HEK293 (cell line): ENCODE measurements at regions not wholly inside any gene's neighbourhood (a gene's known extent, or its start where the extent isn't known, plus 50 kb on each side); places are given as distances from the start of the nearest gene placed in this dataset.

ENCODE experiments used
- GLI4 ChIP-seq: fragments of 450-650 bp; formaldehyde crosslinking; IDR thresholded peaks from 2 replicates; pipeline ENCODE4 v1.5.1; 2016; ENCODE audit warnings: missing biosample characterization, missing genetic modification characterization
- IKZF3 ChIP-seq: fragments of 450-650 bp; IDR thresholded peaks from 2 replicates; pipeline ENCODE4 v1.5.0; 2018; ENCODE audit warnings: missing biosample characterization, mild to moderate bottlenecking, missing genetic modification characterization, moderate library complexity
- KLF10 ChIP-seq: fragments of 450-650 bp; IDR thresholded peaks from 2 replicates; pipeline ENCODE4 v1.5.1; 2018; ENCODE audit warnings: missing biosample characterization, mild to moderate bottlenecking, missing genetic modification characterization
- KLF8 ChIP-seq: fragments of 450-650 bp; formaldehyde crosslinking; IDR thresholded peaks from 2 replicates; pipeline ENCODE4 v1.5.1; 2016; ENCODE audit warnings: missing biosample characterization, missing genetic modification characterization
- PBX3 ChIP-seq: sonication (generic); formaldehyde crosslinking; IDR thresholded peaks from 2 replicates; pipeline ENCODE4 v1.8.1; 2022; ENCODE audit warnings: mild to moderate bottlenecking, moderate library complexity, missing genetic modification reagents
- PRDM1 ChIP-seq: fragments of 450-650 bp; formaldehyde crosslinking; IDR thresholded peaks from 2 replicates; pipeline ENCODE4; 2016; ENCODE audit warnings: missing biosample characterization, missing genetic modification characterization
- SETDB1 ChIP-seq: IDR thresholded peaks from one replicate; pipeline ENCODE4 v1.6.1; 2017; ENCODE audit warnings: mild to moderate bottlenecking, low read length, moderate library complexity, mixed read lengths; ENCODE audit not compliant: insufficient read length
- TRIM28 ChIP-seq: IDR thresholded peaks from 2 replicates; pipeline ENCODE4 v1.6.1; 2011; ENCODE audit warnings: low read length, control low read depth, borderline replicate concordance
- YY1 ChIP-seq: fragments of 450-650 bp; formaldehyde crosslinking; IDR thresholded peaks from 2 replicates; pipeline ENCODE4 v1.5.1; 2018; ENCODE audit warnings: missing biosample characterization, missing genetic modification characterization
- ZBTB17 ChIP-seq: fragments of 450-650 bp; formaldehyde crosslinking; IDR thresholded peaks from 2 replicates; pipeline ENCODE4 v1.5.1; 2016; ENCODE audit warnings: missing biosample characterization, missing genetic modification characterization
- ZBTB20 ChIP-seq: fragments of 450-650 bp; formaldehyde crosslinking; IDR thresholded peaks from 2 replicates; pipeline ENCODE4 v1.5.1; 2016; ENCODE audit warnings: missing biosample characterization, missing genetic modification characterization
- ZFP3 ChIP-seq: fragments of 450-650 bp; formaldehyde crosslinking; IDR thresholded peaks from 2 replicates; pipeline ENCODE4 v1.5.1; 2016; ENCODE audit warnings: low read depth, missing biosample characterization, missing genetic modification characterization
- ZNF202 ChIP-seq: fragments of 450-650 bp; formaldehyde crosslinking; IDR thresholded peaks from 2 replicates; pipeline ENCODE4 v1.5.1; 2016; ENCODE audit warnings: missing biosample characterization, missing genetic modification characterization, borderline replicate concordance
- ZNF221 ChIP-seq: fragments of 450-650 bp; formaldehyde crosslinking; IDR thresholded peaks from 2 replicates; pipeline ENCODE4 v1.5.1; 2017; ENCODE audit warnings: missing biosample characterization, missing genetic modification characterization, borderline replicate concordance
- ZNF311 ChIP-seq: fragments of 450-650 bp; formaldehyde crosslinking; IDR thresholded peaks from 2 replicates; pipeline ENCODE4 v1.5.1; 2017; ENCODE audit warnings: missing biosample characterization, missing genetic modification characterization, borderline replicate concordance
- ZNF350 ChIP-seq: fragments of 450-650 bp; formaldehyde crosslinking; IDR thresholded peaks from 2 replicates; pipeline ENCODE4 v1.5.0; 2017; ENCODE audit warnings: missing biosample characterization, mild to moderate bottlenecking, missing genetic modification characterization
- ZNF423 ChIP-seq: fragments of 450-650 bp; formaldehyde crosslinking; IDR thresholded peaks from 2 replicates; pipeline ENCODE4 v1.5.1; 2016; ENCODE audit warnings: missing biosample characterization, missing genetic modification characterization
- ZNF426 ChIP-seq: fragments of 450-650 bp; formaldehyde crosslinking; IDR thresholded peaks from 2 replicates; pipeline ENCODE4 v1.5.1; 2017; ENCODE audit warnings: missing biosample characterization, missing genetic modification characterization, mild to moderate bottlenecking, inconsistent platforms, moderate library complexity
- ZNF561 ChIP-seq: fragments of 450-650 bp; IDR thresholded peaks from 2 replicates; pipeline ENCODE4 v1.5.1; 2018; ENCODE audit warnings: missing biosample characterization, missing genetic modification characterization, borderline replicate concordance
- ZNF596 ChIP-seq: fragments of 450-650 bp; IDR thresholded peaks from 2 replicates; pipeline ENCODE4 v1.5.0; 2018; ENCODE audit warnings: missing biosample characterization, mild to moderate bottlenecking, missing genetic modification characterization, moderate library complexity
- ZNF623 ChIP-seq: fragments of 450-650 bp; formaldehyde crosslinking; IDR thresholded peaks from 2 replicates; pipeline ENCODE4 v1.5.1; 2016; ENCODE audit warnings: missing biosample characterization, missing genetic modification characterization
- ZNF626 ChIP-seq: fragments of 450-650 bp; sonication (Bioruptor Pico); formaldehyde crosslinking; IDR thresholded peaks from 2 replicates; pipeline ENCODE4 v1.5.1; 2018; ENCODE audit warnings: missing biosample characterization, missing genetic modification characterization, inconsistent platforms
- ZNF792 ChIP-seq: fragments of 450-650 bp; formaldehyde crosslinking; IDR thresholded peaks from 2 replicates; pipeline ENCODE4 v1.5.1; 2016; ENCODE audit warnings: missing biosample characterization, missing genetic modification characterization
- ZSCAN16 ChIP-seq: fragments of 450-650 bp; formaldehyde crosslinking; IDR thresholded peaks from 2 replicates; pipeline ENCODE4 v1.5.1; 2016; ENCODE audit warnings: missing biosample characterization, missing genetic modification characterization
- ZSCAN4 ChIP-seq: fragments of 450-650 bp; formaldehyde crosslinking; IDR thresholded peaks from 2 replicates; pipeline ENCODE4 v1.5.1; 2017; ENCODE audit warnings: missing biosample characterization, missing genetic modification characterization
- TF ChIP-seq, protein P1 (sequence below): fragments of 450-650 bp; formaldehyde crosslinking; IDR thresholded peaks from 2 replicates; pipeline ENCODE4 v1.5.0; 2017; ENCODE audit warnings: missing biosample characterization, missing genetic modification characterization, borderline replicate concordance
- TF ChIP-seq, protein P2 (sequence below): fragments of 450-650 bp; formaldehyde crosslinking; IDR thresholded peaks from 2 replicates; pipeline ENCODE4 v1.5.1; 2016; ENCODE audit warnings: missing biosample characterization, missing genetic modification characterization
- TF ChIP-seq, protein P3 (sequence below): fragments of 450-650 bp; formaldehyde crosslinking; optimal IDR thresholded peaks from 2 replicates; pipeline ENCODE3; 2016; ENCODE audit warnings: missing biosample characterization, mild to moderate bottlenecking, missing genetic modification characterization
- TF ChIP-seq, protein P4 (sequence below): fragments of 450-650 bp; formaldehyde crosslinking; IDR thresholded peaks from 2 replicates; pipeline ENCODE4 v1.5.1; 2016; ENCODE audit warnings: missing biosample characterization, missing genetic modification characterization

DNA sequence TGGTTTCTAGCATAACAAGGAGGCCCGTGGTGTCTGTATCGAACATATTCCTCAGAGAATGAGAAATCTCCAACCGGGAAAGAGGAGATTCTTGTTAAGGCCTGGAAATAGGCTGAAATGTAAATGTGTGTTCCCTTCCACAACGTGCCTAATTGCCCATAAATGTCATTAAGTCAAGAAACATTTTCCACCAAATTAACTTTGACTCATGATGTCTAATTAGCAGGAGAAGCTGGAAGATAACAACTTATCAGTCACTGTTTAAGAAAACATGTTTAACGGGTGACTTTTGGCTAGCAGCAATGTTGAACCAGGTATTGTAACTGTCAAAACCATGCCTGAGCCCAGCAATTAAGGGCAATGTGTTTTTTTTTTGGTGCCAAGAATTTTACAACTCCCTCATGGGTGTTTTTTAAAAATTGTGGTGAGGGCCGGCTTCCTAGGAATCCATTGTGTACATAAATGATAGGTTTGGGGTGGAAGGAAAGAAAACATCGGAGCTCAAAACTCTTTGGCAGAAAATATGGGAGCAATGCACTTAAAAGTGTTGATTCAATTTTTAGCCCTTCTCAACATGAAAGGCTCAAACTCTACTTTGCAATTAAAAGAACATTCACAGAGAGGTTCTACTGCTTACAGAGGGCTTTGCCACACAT, 67.0 kb downstream of the OLIG1 start (continued):
- TF ChIP-seq TRIM28 (0 out of 2 replicates have a peak, but pooled peaks have one; percentile 15), ZNF202 (no peak), PBX3 (CRISPR knock-in tag) (no peak), ZNF596 (tag by site-specific recombination) (peak; percentile 59), ZFP3 (tag by site-specific recombination) (no peak), ZNF623 (no peak), GLI4 (tag by site-specific recombination) (no peak), ZNF426 (tag by site-specific recombination) (no peak), ZNF561 (tag by site-specific recombination) (peak; percentile 79; the same call in 1 of the 2 replicates), IKZF3 (peak; percentile 86), ZSCAN4 (tag by site-specific recombination) (peak; percentile 74), ZNF350 (tag by site-specific recombination) (no peak), ZNF311 (tag by site-specific recombination) (no peak), KLF8 (tag by site-specific recombination) (peak; percentile 83), ZBTB17 (tag by site-specific recombination) (peak; percentile 45; the same call in 1 of the 2 replicates), ZBTB20 (tag by site-specific recombination) (no peak), ZNF221 (tag by site-specific recombination) (0 out of 2 replicates have a peak, but pooled peaks have one; percentile 8), SETDB1 (no peak), ZNF626 (tag by site-specific recombination) (no peak), ZSCAN16 (tag by site-specific recombination) (peak; percentile 29; the same call in 1 of the 2 replicates), YY1 (no peak), PRDM1 (tag by site-specific recombination) (no peak), ZNF423 (tag by site-specific recombination) (peak; percentile 68), KLF10 (no peak; the same call in none of the 2 replicates), ZNF792 (no peak)
- TF ChIP-seq, protein P1, sequence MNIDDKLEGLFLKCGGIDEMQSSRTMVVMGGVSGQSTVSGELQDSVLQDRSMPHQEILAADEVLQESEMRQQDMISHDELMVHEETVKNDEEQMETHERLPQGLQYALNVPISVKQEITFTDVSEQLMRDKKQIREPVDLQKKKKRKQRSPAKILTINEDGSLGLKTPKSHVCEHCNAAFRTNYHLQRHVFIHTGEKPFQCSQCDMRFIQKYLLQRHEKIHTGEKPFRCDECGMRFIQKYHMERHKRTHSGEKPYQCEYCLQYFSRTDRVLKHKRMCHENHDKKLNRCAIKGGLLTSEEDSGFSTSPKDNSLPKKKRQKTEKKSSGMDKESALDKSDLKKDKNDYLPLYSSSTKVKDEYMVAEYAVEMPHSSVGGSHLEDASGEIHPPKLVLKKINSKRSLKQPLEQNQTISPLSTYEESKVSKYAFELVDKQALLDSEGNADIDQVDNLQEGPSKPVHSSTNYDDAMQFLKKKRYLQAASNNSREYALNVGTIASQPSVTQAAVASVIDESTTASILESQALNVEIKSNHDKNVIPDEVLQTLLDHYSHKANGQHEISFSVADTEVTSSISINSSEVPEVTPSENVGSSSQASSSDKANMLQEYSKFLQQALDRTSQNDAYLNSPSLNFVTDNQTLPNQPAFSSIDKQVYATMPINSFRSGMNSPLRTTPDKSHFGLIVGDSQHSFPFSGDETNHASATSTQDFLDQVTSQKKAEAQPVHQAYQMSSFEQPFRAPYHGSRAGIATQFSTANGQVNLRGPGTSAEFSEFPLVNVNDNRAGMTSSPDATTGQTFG: no peak
- TF ChIP-seq, protein P2, sequence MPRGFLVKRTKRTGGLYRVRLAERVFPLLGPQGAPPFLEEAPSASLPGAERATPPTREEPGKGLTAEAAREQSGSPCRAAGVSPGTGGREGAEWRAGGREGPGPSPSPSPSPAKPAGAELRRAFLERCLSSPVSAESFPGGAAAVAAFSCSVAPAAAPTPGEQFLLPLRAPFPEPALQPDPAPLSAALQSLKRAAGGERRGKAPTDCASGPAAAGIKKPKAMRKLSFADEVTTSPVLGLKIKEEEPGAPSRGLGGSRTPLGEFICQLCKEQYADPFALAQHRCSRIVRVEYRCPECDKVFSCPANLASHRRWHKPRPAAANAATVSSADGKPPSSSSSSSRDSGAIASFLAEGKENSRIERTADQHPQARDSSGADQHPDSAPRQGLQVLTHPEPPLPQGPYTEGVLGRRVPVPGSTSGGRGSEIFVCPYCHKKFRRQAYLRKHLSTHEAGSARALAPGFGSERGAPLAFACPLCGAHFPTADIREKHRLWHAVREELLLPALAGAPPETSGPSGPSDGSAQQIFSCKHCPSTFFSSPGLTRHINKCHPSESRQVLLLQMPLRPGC (tag by site-specific recombination): peak; percentile 94
- TF ChIP-seq, protein P3, sequence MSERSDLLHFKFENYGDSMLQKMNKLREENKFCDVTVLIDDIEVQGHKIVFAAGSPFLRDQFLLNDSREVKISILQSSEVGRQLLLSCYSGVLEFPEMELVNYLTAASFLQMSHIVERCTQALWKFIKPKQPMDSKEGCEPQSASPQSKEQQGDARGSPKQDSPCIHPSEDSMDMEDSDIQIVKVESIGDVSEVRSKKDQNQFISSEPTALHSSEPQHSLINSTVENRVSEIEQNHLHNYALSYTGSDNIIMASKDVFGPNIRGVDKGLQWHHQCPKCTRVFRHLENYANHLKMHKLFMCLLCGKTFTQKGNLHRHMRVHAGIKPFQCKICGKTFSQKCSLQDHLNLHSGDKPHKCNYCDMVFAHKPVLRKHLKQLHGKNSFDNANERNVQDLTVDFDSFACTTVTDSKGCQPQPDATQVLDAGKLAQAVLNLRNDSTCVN (tag by site-specific recombination): no peak
- TF ChIP-seq, protein P4, sequence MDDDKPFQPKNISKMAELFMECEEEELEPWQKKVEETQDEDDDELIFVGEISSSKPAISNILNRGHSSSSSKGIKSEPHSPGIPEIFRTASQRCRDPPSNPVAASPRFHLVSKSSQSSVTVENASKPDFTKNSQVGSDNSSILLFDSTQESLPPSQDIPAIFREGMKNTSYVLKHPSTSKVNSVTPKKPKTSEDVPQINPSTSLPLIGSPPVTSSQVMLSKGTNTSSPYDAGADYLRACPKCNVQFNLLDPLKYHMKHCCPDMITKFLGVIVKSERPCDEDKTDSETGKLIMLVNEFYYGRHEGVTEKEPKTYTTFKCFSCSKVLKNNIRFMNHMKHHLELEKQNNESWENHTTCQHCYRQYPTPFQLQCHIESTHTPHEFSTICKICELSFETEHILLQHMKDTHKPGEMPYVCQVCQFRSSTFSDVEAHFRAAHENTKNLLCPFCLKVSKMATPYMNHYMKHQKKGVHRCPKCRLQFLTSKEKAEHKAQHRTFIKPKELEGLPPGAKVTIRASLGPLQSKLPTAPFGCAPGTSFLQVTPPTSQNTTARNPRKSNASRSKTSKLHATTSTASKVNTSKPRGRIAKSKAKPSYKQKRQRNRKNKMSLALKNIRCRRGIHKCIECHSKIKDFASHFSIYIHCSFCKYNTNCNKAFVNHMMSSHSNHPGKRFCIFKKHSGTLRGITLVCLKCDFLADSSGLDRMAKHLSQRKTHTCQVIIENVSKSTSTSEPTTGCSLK: no peak
